ENCODE measurements at regions not wholly inside any gene's neighbourhood (a gene's known extent, or its start where the extent isn't known, plus 50 kb on each side); places are given as distances from the start of the nearest gene placed in this dataset.

DNA sequence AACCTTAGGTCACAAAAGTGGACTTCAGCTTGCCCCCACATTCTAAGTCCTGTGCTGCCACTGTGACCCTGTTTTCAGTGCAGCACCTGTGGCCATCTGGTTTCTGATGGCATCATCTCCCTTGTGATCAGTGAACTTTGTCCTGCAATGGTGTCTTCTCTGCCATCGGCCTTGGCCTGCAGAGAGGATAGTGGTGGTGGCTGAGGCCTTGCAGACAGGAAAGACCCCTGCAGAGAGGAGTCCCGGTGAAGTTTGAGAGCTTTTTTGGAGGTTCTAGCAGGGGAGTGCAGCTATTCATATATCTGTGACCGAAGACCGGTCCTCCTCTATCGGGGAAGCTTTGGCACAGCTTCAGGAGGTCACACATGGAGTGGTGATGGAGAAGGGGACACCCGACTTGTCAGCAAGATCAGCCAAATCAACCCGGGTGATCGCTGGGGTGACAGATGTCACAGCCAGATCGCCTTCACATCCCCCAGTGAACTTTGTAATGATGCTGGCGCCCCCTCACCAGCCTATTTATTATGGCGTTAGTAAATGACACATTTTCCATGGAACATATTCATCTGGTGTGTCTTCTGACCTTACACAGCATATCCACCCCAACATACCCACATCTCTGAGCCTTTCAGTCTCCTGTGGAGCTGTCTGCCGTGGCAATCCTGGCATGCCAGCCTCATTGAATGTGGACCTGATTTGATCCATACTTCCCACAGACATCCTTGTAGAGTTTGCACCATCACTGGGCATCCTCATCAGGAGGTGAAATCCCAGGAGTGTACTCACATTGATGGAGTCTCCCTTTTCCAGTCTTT is 136.1 kb downstream of the PAPOLA start:
- TF ChIP-seq, protein P1, sequence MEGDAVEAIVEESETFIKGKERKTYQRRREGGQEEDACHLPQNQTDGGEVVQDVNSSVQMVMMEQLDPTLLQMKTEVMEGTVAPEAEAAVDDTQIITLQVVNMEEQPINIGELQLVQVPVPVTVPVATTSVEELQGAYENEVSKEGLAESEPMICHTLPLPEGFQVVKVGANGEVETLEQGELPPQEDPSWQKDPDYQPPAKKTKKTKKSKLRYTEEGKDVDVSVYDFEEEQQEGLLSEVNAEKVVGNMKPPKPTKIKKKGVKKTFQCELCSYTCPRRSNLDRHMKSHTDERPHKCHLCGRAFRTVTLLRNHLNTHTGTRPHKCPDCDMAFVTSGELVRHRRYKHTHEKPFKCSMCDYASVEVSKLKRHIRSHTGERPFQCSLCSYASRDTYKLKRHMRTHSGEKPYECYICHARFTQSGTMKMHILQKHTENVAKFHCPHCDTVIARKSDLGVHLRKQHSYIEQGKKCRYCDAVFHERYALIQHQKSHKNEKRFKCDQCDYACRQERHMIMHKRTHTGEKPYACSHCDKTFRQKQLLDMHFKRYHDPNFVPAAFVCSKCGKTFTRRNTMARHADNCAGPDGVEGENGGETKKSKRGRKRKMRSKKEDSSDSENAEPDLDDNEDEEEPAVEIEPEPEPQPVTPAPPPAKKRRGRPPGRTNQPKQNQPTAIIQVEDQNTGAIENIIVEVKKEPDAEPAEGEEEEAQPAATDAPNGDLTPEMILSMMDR (conservative IDR thresholded peaks at IDR 0.05; ENCODE audit: low read depth in 2 of 2) = no peak
- TF ChIP-seq EZH2 (IDR thresholded peaks at IDR 0.05; ENCODE audit: low read depth, unreplicated experiment) = no peak

Data from GM23338 (cell line).